Activated CD4-positive, alpha-beta T cell treated with anti-CD3 and anti-CD28 coated beads, Interleukin-2, amount 50 U/mL, for 16 hours (primary cell): ENCODE measurements at regions not wholly inside any gene's neighbourhood (a gene's known extent, or its start where the extent isn't known, plus 50 kb on each side); places are given as distances from the start of the nearest gene placed in this dataset.

Experiments used
- DNase-seq: peaks from one replicate; pipeline ENCODE4 v3.0.0-alpha.2; 2020

- no peak for DNase-seq
These were observed 784.1 kb downstream of the PCDH18 start for GRCh38 chr4:136748165-136748564.

GRCh38 chr4:136743238-136743637, 789.1 kb downstream of the PCDH18 start:
- DNase-seq: no peak

GRCh38 chr4:136742333-136742732, 790.0 kb downstream of the PCDH18 start:
- no peak for DNase-seq

- DNase-seq: no peak
These were observed 790.8 kb downstream of the PCDH18 start for GRCh38 chr4:136741468-136741867.

GRCh38 chr4:136740326-136740725, 792.0 kb downstream of the PCDH18 start:
- no peak for DNase-seq

- no peak for DNase-seq
These were observed 795.2 kb downstream of the PCDH18 start for GRCh38 chr4:136737066-136737465.

GRCh38 chr4:136731025-136731424, 801.3 kb downstream of the PCDH18 start:
- no peak for DNase-seq

- no peak for DNase-seq
These were observed 806.8 kb downstream of the PCDH18 start for GRCh38 chr4:136725286-136726081.

GRCh38 chr4:136713140-136713539, 819.2 kb downstream of the PCDH18 start:
- peak; percentile 1 for DNase-seq

- no peak for DNase-seq
These were observed 822.4 kb downstream of the PCDH18 start for GRCh38 chr4:136709897-136710296.

GRCh38 chr4:136706942-136707341, 825.4 kb downstream of the PCDH18 start:
- DNase-seq: no peak

GRCh38 chr4:136699905-136700304, 832.4 kb downstream of the PCDH18 start:
- DNase-seq: no peak

GRCh38 chr4:136691607-136692006, 840.7 kb downstream of the PCDH18 start:
- DNase-seq: no peak

- DNase-seq: no peak
These were observed 841.9 kb downstream of the PCDH18 start for GRCh38 chr4:136690360-136690759.

GRCh38 chr4:136687596-136687995, 844.7 kb downstream of the PCDH18 start:
- no peak for DNase-seq

- DNase-seq: no peak
These were observed 845.2 kb downstream of the PCDH18 start for GRCh38 chr4:136687118-136687517.

GRCh38 chr4:136680761-136681160, 851.5 kb downstream of the PCDH18 start:
- no peak for DNase-seq

GRCh38 chr4:136680271-136680670, 852.0 kb downstream of the PCDH18 start:
- no peak for DNase-seq

- DNase-seq: no peak
These were observed 862.0 kb downstream of the PCDH18 start for GRCh38 chr4:136670265-136670664.

- DNase-seq: no peak
These were observed 867.3 kb downstream of the PCDH18 start for GRCh38 chr4:136664988-136665387.

- DNase-seq: no peak
These were observed 869.8 kb downstream of the PCDH18 start for GRCh38 chr4:136662539-136662938.

- no peak for DNase-seq
These were observed 878.5 kb downstream of the PCDH18 start for GRCh38 chr4:136653640-136654406.

GRCh38 chr4:136651932-136652331, 880.4 kb downstream of the PCDH18 start:
- DNase-seq: no peak

- no peak for DNase-seq
These were observed 881.0 kb downstream of the PCDH18 start for GRCh38 chr4:136651278-136651667.
